ENCODE measurements at regions not wholly inside any gene's neighbourhood (a gene's known extent, or its start where the extent isn't known, plus 50 kb on each side); places are given as distances from the start of the nearest gene placed in this dataset.

DNA sequence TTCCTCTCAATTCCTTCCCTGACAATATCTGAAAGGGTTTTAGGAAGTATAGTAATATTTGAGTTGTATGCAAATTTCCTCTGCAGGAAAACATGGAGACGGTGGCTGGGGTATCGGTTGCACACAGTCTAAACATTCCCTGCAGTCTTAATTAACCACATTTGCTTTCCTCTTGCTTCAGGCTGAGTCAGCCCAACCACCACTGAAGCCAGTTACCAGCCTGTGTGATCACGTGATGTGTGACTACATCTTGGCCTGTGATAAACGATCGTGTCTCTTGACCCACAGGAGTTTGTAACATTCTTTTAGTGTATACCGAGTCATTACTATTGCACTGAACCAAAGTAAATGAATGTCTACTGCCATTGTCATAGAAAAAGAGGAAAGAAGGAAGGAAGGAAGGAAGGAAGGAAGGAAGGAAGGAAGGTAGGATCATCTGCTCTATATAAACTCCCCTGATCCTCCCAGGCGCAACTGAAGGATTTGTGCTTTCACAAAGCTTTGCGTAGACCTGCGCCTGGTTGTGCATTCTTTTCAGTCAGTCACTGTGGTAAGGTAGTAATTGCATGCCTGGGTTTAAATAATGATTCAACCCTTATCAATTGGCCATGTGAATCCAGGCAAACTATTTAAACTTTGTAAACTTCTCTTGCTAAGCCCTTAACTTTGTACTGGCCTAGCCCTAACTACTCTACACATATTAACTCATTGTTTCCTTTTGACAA, 280.6 kb upstream of the SALL1 start:
- TF ChIP-seq RARB (CRISPR knock-in tag; IDR thresholded peaks at IDR 0.05) = no peak
- TF ChIP-seq, protein P1, sequence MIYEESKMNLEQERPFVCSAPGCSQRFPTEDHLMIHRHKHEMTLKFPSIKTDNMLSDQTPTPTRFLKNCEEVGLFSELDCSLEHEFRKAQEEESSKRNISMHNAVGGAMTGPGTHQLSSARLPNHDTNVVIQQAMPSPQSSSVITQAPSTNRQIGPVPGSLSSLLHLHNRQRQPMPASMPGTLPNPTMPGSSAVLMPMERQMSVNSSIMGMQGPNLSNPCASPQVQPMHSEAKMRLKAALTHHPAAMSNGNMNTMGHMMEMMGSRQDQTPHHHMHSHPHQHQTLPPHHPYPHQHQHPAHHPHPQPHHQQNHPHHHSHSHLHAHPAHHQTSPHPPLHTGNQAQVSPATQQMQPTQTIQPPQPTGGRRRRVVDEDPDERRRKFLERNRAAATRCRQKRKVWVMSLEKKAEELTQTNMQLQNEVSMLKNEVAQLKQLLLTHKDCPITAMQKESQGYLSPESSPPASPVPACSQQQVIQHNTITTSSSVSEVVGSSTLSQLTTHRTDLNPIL (CRISPR knock-in tag; IDR thresholded peaks at IDR 0.05; ENCODE audit: low read depth) = no peak
